ENCODE measurements at regions not wholly inside any gene's neighbourhood (a gene's known extent, or its start where the extent isn't known, plus 50 kb on each side); places are given as distances from the start of the nearest gene placed in this dataset.
"Not testable (repeated sequence)": the region's sequence is repeated elsewhere in the genome, so short reads cannot be mapped to it uniquely, and the experiment has no call there.

GRCh38 chr2:104939570-104940217 is 85.8 kb downstream of the POU3F3 start:
- TF ChIP-seq CTCF (IDR thresholded peaks at IDR 0.05; ENCODE audit: low read depth, low read length) = no peak

GRCh38 chr2:104944495-104944894 is 90.6 kb downstream of the POU3F3 start:
- peak; percentile 44 for TF ChIP-seq CTCF (IDR thresholded peaks at IDR 0.05; ENCODE audit: low read depth, low read length)
- Histone ChIP-seq H3K9me3 (no peaks in the 10 kb centered on the region), H3K4me3 (ENCODE audit: low read depth, low read length) (no peak overlapping the region), H3K36me3 (no peaks in the 10 kb centered on the region), H3K27me3 (no peaks in the 10 kb centered on the region), H3K4me1 (no peaks in the 10 kb centered on the region)
- DNase-seq = no peak

More at GRCh38 chr2:104939570-104940217, 85.8 kb downstream of the POU3F3 start:
- Histone ChIP-seq H3K9me3 (no peaks in the 10 kb centered on the region), H3K4me3 (ENCODE audit: low read depth, low read length) (no peak overlapping the region), H3K36me3 (no peaks in the 10 kb centered on the region), H3K4me1 (no peaks in the 10 kb centered on the region), H3K27me3 (no peaks in the 10 kb centered on the region)
- DNase-seq = no peak

- H3K27me3 ChIP-seq = no peaks in the 10 kb centered on the region
- H3K36me3 ChIP-seq = no peaks in the 10 kb centered on the region
- H3K9me3 ChIP-seq = no peaks in the 10 kb centered on the region
- DNase-seq = no peak
- H3K4me1 ChIP-seq = no peaks in the 10 kb centered on the region
- no peak for TF ChIP-seq CTCF (IDR thresholded peaks at IDR 0.05; ENCODE audit: low read depth, low read length)
- no peak overlapping the region for H3K4me3 ChIP-seq (ENCODE audit: low read depth, low read length)
Measured at GRCh38 chr2:104945121-104945520, 91.2 kb downstream of the POU3F3 start.

GRCh38 chr2:104945866-104946265 is 92.0 kb downstream of the POU3F3 start:
- H3K36me3 ChIP-seq = no peaks in the 10 kb centered on the region
- DNase-seq = no peak
- no peak overlapping the region for H3K4me3 ChIP-seq (ENCODE audit: low read depth, low read length)
- H3K9me3 ChIP-seq = no peaks in the 10 kb centered on the region
- TF ChIP-seq CTCF (IDR thresholded peaks at IDR 0.05; ENCODE audit: low read depth, low read length) = no peak
- H3K27me3 ChIP-seq = no peaks in the 10 kb centered on the region
- H3K4me1 ChIP-seq = no peaks in the 10 kb centered on the region

GRCh38 chr2:104947456-104947855 is 90.4 kb upstream of the MRPS9 start:
- not testable (repeated sequence) for H3K4me1 ChIP-seq; H3K27me3 ChIP-seq; H3K9me3 ChIP-seq; DNase-seq; H3K36me3 ChIP-seq; H3K4me3 ChIP-seq (ENCODE audit: low read depth, low read length)

- Histone ChIP-seq H3K27me3 (no peaks in the 10 kb centered on the region), H3K4me1 (no peaks in the 10 kb centered on the region), H3K36me3 (no peaks in the 10 kb centered on the region), H3K9me3 (no peaks in the 10 kb centered on the region), H3K4me3 (ENCODE audit: low read depth, low read length) (no peak overlapping the region)
- TF ChIP-seq CTCF (IDR thresholded peaks at IDR 0.05; ENCODE audit: low read depth, low read length) = no peak
- DNase-seq = no peak
Measured at GRCh38 chr2:104952976-104953375, 84.9 kb upstream of the MRPS9 start.
